HEK293T (cell line): ENCODE measurements at regions not wholly inside any gene's neighbourhood (a gene's known extent, or its start where the extent isn't known, plus 50 kb on each side); places are given as distances from the start of the nearest gene placed in this dataset.

Source experiments
- NFRKB ChIP-seq: fragments of 450-650 bp; IDR thresholded peaks from 2 replicates; pipeline ENCODE4 v1.6.1; 2016; ENCODE audit warnings: mild to moderate bottlenecking, moderate library complexity
- SP1 ChIP-seq: fragments of 450-650 bp; IDR thresholded peaks from 2 replicates; pipeline ENCODE4 v1.6.1; 2017

GRCh38 chr6:92169506-92169905, 1249.9 kb downstream of the EPHA7 start:
- TF ChIP-seq NFRKB (no peak), SP1 (no peak)
